ENCODE measurements at regions not wholly inside any gene's neighbourhood (a gene's known extent, or its start where the extent isn't known, plus 50 kb on each side); places are given as distances from the start of the nearest gene placed in this dataset.
"Not testable (repeated sequence)": the region's sequence is repeated elsewhere in the genome, so short reads cannot be mapped to it uniquely, and the experiment has no call there.

DNA sequence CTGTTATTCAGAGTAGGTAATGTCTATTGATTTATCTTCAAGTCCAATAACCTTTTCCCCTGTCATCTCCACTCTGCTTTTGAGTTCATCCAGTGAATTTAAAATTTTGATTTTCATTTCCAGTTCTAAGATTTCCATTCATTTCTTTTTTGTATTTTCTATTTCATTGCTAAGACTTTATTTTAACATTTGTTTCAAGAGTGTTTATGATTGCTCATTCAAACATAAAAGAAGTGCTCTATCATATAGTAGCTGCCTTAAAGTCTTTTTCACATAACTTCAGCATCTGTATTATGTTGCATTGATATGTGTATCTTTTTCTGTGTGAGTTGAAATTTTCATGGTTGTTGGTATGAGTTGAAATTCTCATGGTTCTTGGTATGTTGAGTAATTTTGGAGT is 341.6 kb downstream of the SOX4 start:
- H3F3A ChIP-seq (ENCODE audit: control insufficient read depth, insufficient read depth) = no peaks in the 10 kb centered on the region
- no peaks in the 10 kb centered on the region for H3K9me3 ChIP-seq (ENCODE audit: control insufficient read depth, insufficient read depth, low read length)
- H3K4me3 ChIP-seq (ENCODE audit: low read length) = no peak overlapping the region
- H3K4me2 ChIP-seq (ENCODE audit: low read length) = no peak overlapping the region
- H3K27ac ChIP-seq (ENCODE audit: low read depth, low read length) = no peak overlapping the region
- no peaks in the 10 kb centered on the region for H3K36me3 ChIP-seq (ENCODE audit: control insufficient read depth, low read length)
- no peaks in the 10 kb centered on the region for H3K9me2 ChIP-seq (replicated peaks; ENCODE audit: control insufficient read depth, low read length)
- H3K79me2 ChIP-seq (ENCODE audit: control insufficient read depth, low read length) = no peaks in the 10 kb centered on the region
- no peaks in the 10 kb centered on the region for H3K4me1 ChIP-seq (ENCODE audit: control insufficient read depth, low read length)
- H4K20me1 ChIP-seq (ENCODE audit: control insufficient read depth, insufficient read depth, low read depth, low read length) = no peaks in the 10 kb centered on the region
- TF ChIP-seq EZH2phosphoT487 (IDR thresholded peaks at IDR 0.05; ENCODE audit: borderline replicate concordance, low read length) = no peak
- TF ChIP-seq, protein P1, sequence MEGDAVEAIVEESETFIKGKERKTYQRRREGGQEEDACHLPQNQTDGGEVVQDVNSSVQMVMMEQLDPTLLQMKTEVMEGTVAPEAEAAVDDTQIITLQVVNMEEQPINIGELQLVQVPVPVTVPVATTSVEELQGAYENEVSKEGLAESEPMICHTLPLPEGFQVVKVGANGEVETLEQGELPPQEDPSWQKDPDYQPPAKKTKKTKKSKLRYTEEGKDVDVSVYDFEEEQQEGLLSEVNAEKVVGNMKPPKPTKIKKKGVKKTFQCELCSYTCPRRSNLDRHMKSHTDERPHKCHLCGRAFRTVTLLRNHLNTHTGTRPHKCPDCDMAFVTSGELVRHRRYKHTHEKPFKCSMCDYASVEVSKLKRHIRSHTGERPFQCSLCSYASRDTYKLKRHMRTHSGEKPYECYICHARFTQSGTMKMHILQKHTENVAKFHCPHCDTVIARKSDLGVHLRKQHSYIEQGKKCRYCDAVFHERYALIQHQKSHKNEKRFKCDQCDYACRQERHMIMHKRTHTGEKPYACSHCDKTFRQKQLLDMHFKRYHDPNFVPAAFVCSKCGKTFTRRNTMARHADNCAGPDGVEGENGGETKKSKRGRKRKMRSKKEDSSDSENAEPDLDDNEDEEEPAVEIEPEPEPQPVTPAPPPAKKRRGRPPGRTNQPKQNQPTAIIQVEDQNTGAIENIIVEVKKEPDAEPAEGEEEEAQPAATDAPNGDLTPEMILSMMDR (IDR thresholded peaks at IDR 0.05; ENCODE audit: low read depth, low read length, poor library complexity, severe bottlenecking) = no peak
- no peaks in the 10 kb centered on the region for H3K27me3 ChIP-seq (ENCODE audit: control insufficient read depth, low read length)

DNA sequence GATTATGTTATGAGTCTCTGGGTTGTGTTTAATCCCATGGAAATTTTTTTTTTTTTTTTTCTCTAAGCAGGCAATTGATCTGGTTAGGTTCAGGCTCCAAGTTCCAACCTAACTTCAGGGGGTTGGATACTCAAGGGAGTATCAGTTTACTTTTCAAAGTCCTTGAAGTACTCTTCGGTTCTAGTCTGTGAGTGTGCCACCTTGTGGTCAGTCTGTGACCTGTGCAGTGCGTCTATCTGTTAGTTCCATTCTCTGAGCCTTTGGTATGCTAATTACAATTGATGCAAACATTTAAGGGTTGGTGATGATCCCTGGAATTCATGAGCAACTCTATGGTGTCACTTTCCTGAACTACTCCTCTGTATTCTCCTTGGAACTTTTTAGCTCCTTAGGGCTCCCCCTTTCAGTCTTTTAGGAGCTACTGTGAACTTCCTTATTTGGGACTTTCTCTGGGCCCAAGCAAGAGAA is 342.0 kb downstream of the SOX4 start:
- Histone ChIP-seq H3K27me3 (ENCODE audit: control insufficient read depth, low read length) (no peaks in the 10 kb centered on the region), H3K4me2 (ENCODE audit: low read length) (no peak overlapping the region), H3F3A (ENCODE audit: control insufficient read depth, insufficient read depth) (no peaks in the 10 kb centered on the region), H3K27ac (ENCODE audit: low read depth, low read length) (no peak overlapping the region), H3K4me3 (ENCODE audit: low read length) (no peak overlapping the region), H4K20me1 (ENCODE audit: control insufficient read depth, insufficient read depth, low read depth, low read length) (no peaks in the 10 kb centered on the region), H3K9me2 (replicated peaks; ENCODE audit: control insufficient read depth, low read length) (no peaks in the 10 kb centered on the region), H3K9me3 (ENCODE audit: control insufficient read depth, insufficient read depth, low read length) (no peaks in the 10 kb centered on the region), H3K36me3 (ENCODE audit: control insufficient read depth, low read length) (no peaks in the 10 kb centered on the region), H3K4me1 (ENCODE audit: control insufficient read depth, low read length) (no peaks in the 10 kb centered on the region), H3K79me2 (ENCODE audit: control insufficient read depth, low read length) (no peaks in the 10 kb centered on the region)
- TF ChIP-seq, protein P1 (IDR thresholded peaks at IDR 0.05; ENCODE audit: low read depth, low read length, poor library complexity, severe bottlenecking) = peak; percentile 79
- no peak for TF ChIP-seq EZH2phosphoT487 (IDR thresholded peaks at IDR 0.05; ENCODE audit: borderline replicate concordance, low read length)

DNA sequence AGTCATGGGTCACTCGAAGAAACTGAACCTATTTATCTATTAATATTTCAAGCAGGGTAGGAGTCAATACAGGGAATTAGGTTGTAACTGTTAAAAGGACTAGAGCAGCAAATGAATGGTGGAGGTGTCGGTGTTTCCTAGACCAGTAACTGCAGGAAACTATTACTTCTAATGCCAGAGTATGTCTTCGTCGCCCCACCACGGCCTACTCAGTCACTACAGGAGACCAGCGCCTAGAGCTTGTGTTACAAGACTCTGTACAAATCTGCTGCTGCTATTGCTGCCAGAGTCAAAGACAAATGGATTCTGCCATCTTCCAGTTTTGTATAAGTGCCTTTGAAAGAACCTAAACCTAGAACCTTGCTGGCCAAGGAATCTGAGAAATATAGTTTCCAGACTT is 343.9 kb downstream of the SOX4 start:
- Histone ChIP-seq H3K79me2 (ENCODE audit: control insufficient read depth, low read length) (no peaks in the 10 kb centered on the region), H3F3A (ENCODE audit: control insufficient read depth, insufficient read depth) (no peaks in the 10 kb centered on the region), H3K4me3 (ENCODE audit: low read length) (no peak overlapping the region), H3K27ac (ENCODE audit: low read depth, low read length) (no peak overlapping the region), H3K27me3 (ENCODE audit: control insufficient read depth, low read length) (no peaks in the 10 kb centered on the region), H3K9me3 (ENCODE audit: control insufficient read depth, insufficient read depth, low read length) (no peaks in the 10 kb centered on the region), H3K4me1 (ENCODE audit: control insufficient read depth, low read length) (no peaks in the 10 kb centered on the region), H3K36me3 (ENCODE audit: control insufficient read depth, low read length) (no peaks in the 10 kb centered on the region), H3K9me2 (replicated peaks; ENCODE audit: control insufficient read depth, low read length) (no peaks in the 10 kb centered on the region), H4K20me1 (ENCODE audit: control insufficient read depth, insufficient read depth, low read depth, low read length) (no peaks in the 10 kb centered on the region), H3K4me2 (ENCODE audit: low read length) (no peak overlapping the region)
- TF ChIP-seq, protein P1 (IDR thresholded peaks at IDR 0.05; ENCODE audit: low read depth, low read length, poor library complexity, severe bottlenecking) = no peak
- no peak for TF ChIP-seq EZH2phosphoT487 (IDR thresholded peaks at IDR 0.05; ENCODE audit: borderline replicate concordance, low read length)

DNA sequence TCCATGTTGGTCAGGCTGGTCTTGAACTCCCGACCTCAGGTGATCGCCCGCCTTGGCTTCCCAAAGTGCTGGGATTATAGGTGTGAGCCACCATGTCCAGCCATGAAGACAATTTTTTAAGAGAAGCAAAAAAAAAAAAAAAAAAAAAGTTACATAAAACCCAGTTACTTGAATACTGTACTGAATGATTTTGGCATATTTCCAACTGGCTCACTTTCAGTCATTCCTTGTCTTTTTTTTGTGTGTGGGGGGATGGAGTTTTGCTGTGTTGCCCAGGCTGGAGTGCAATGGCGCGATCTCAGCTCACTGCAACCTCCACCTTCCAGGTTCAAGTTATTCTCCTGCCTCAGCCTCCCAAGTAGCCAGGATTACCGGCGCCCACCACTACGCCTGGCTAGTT is 345.5 kb downstream of the SOX4 start:
- H3K79me2 ChIP-seq (ENCODE audit: control insufficient read depth, low read length); H3K27me3 ChIP-seq (ENCODE audit: control insufficient read depth, low read length); H3K9me2 ChIP-seq (replicated peaks; ENCODE audit: control insufficient read depth, low read length); H3K36me3 ChIP-seq (ENCODE audit: control insufficient read depth, low read length); H4K20me1 ChIP-seq (ENCODE audit: control insufficient read depth, insufficient read depth, low read depth, low read length); H3K4me1 ChIP-seq (ENCODE audit: control insufficient read depth, low read length); H3K4me3 ChIP-seq (ENCODE audit: low read length); H3F3A ChIP-seq (ENCODE audit: control insufficient read depth, insufficient read depth); H3K27ac ChIP-seq (ENCODE audit: low read depth, low read length); H3K9me3 ChIP-seq (ENCODE audit: control insufficient read depth, insufficient read depth, low read length); H3K4me2 ChIP-seq (ENCODE audit: low read length): not testable (repeated sequence)

All from DOHH2 (cell line).